ENCODE measurements at regions not wholly inside any gene's neighbourhood (a gene's known extent, or its start where the extent isn't known, plus 50 kb on each side); places are given as distances from the start of the nearest gene placed in this dataset.

- TF ChIP-seq POLR2A (IDR thresholded peaks at IDR 0.05) (no peak), CTCF (IDR thresholded peaks at IDR 0.05) (no peak), POLR2AphosphoS5 (IDR thresholded peaks at IDR 0.05) (no peak), EP300 (IDR thresholded peaks at IDR 0.05) (no peak)
These were observed 66.7 kb upstream of the TOP1 start for GRCh38 chr20:40961686-40962640.
